Endothelial cell of umbilical vein (primary cell): ENCODE measurements at regions not wholly inside any gene's neighbourhood (a gene's known extent, or its start where the extent isn't known, plus 50 kb on each side); places are given as distances from the start of the nearest gene placed in this dataset.

Experiments
- BruUV-seq: library from RNA; stranded (reverse); fragments of 400-500 nt; replicated peaks from 2 replicates; lab custom pipeline; 2021; lab: Mats Ljungman, UMichigan
- CTCF ChIA-PET: fragments of 300-600, 350-600 bp; sonication (Branson Sonifier 250); formaldehyde crosslinking; loops from one replicate; lab custom pipeline; 2021; ENCODE audit warnings: antibody characterized with exemption, inconsistent platforms; lab: Charles Lee
- POLR2A ChIA-PET: fragments of 300-600, 350-600 bp; sonication (Branson Sonifier 250); formaldehyde crosslinking; loops from one replicate; lab custom pipeline; 2021; ENCODE audit warnings: antibody characterized with exemption, inconsistent platforms; lab: Charles Lee
- DNase-seq: peaks from one replicate; pipeline ENCODE4 v3.0.0-alpha.2; 2011; ENCODE audit warnings: low read depth, low spot score
- FAIRE-seq: peaks from 2 replicates; lab custom pipeline; 2011; peaks lifted over from hg19 to GRCh38; lab: Jason Lieb, UNC
- H2AFZ ChIP-seq: 2 replicates; pipeline ENCODE4 v1.6.0; 2012; ENCODE audit warnings: low read depth, low read length, control low read depth, inconsistent platforms
- H3K27ac ChIP-seq: 2 replicates; pipeline ENCODE4 v1.5.1; 2011; ENCODE audit warnings: low read depth, mild to moderate bottlenecking, control low read depth, low read length, moderate library complexity; ENCODE audit not compliant: insufficient read depth
- H3K27me3 ChIP-seq, 2 experiments: 2 replicates each; pipeline versions ENCODE4 v1.6.0 to v1.6.1; 2011; ENCODE audit warnings: low read length in 2 of 2, mixed read lengths in 1 of 2; ENCODE audit not compliant: control insufficient read depth in 2 of 2, insufficient read depth in 2 of 2
- H3K36me3 ChIP-seq, 2 experiments: 2 replicates in 1 of 2; 3 replicates in 1 of 2; pipeline ENCODE4 v1.5.1; 2011; ENCODE audit warnings: low read length in 2 of 2, mild to moderate bottlenecking in 1 of 2, moderate library complexity in 1 of 2; ENCODE audit not compliant: control insufficient read depth in 2 of 2, insufficient read depth in 2 of 2; ENCODE audit errors: extremely low read depth in 1 of 2
- H3K4me1 ChIP-seq: 3 replicates; pipeline ENCODE4 v1.5.1; 2011; ENCODE audit warnings: mild to moderate bottlenecking, low read length; ENCODE audit not compliant: control insufficient read depth, insufficient read depth; ENCODE audit errors: extremely low read depth
- H3K4me2 ChIP-seq: 2 replicates; pipeline ENCODE4 v1.6.1; 2011; ENCODE audit warnings: low read length, control low read depth, mixed read lengths; ENCODE audit not compliant: insufficient read depth
- H3K4me3 ChIP-seq, 3 experiments: fragments of 200-600 bp in 1 of 3; sonication (generic), shearing (Covaris generic) in 1 of 3; replicated peaks in 1 of 3; 2 replicates each; pipeline ENCODE4 v1.5.1; 2011 to 2016; ENCODE audit warnings: control low read depth in 3 of 3, low read length in 3 of 3, mild to moderate bottlenecking in 2 of 3, inconsistent platforms in 1 of 3, low read depth in 1 of 3, moderate library complexity in 1 of 3; ENCODE audit not compliant: insufficient read depth in 1 of 3
- H3K79me2 ChIP-seq: 2 replicates; pipeline ENCODE4 v1.6.0; 2012; ENCODE audit warnings: low read length, inconsistent platforms; ENCODE audit not compliant: control insufficient read depth, insufficient read depth
- H3K9ac ChIP-seq: replicated peaks from 2 replicates; pipeline ENCODE3; 2011; ENCODE audit warnings: low read length, control low read depth; ENCODE audit not compliant: insufficient read depth; ENCODE audit errors: extremely low read depth
- H3K9me1 ChIP-seq: replicated peaks from 3 replicates; pipeline ENCODE4 v1.6.0; 2011; ENCODE audit warnings: mild to moderate bottlenecking, low read length; ENCODE audit not compliant: control insufficient read depth, insufficient read depth; ENCODE audit errors: extremely low read depth
- H3K9me3 ChIP-seq: replicated peaks from 2 replicates; pipeline ENCODE4 v1.5.1; 2012; ENCODE audit warnings: low read length, inconsistent platforms; ENCODE audit not compliant: control insufficient read depth, insufficient read depth
- H4K20me1 ChIP-seq: replicated peaks from 2 replicates; pipeline ENCODE3; 2011; ENCODE audit warnings: mild to moderate bottlenecking, low read length; ENCODE audit not compliant: control insufficient read depth, insufficient read depth; ENCODE audit errors: extremely low read depth
- CTCF ChIP-seq, 2 donors: IDR thresholded peaks; 1 replicate in 1 of 2; 2 replicates in 1 of 2; pipeline ENCODE4 v1.5.1; 2011; ENCODE audit warnings: low read length in 2 of 2, mild to moderate bottlenecking in 2 of 2, moderate library complexity in 2 of 2, control low read depth in 1 of 2, inconsistent platforms in 1 of 2, low read depth in 1 of 2; ENCODE audit not compliant: insufficient read depth in 1 of 2; ENCODE audit errors: extremely low read depth in 1 of 2
- EZH2 ChIP-seq: IDR thresholded peaks from 2 replicates; pipeline ENCODE4 v1.6.1; 2012; ENCODE audit warnings: borderline replicate concordance, low read depth, mild to moderate bottlenecking, moderate library complexity, low read length, inconsistent platforms; ENCODE audit not compliant: severe bottlenecking
- FOS ChIP-seq: IDR thresholded peaks from 2 replicates; pipeline ENCODE4 v1.6.1; 2011; ENCODE audit warnings: mild to moderate bottlenecking, low read length, moderate library complexity, borderline replicate concordance; ENCODE audit not compliant: insufficient read depth
- GATA2 ChIP-seq: IDR thresholded peaks from 2 replicates; pipeline ENCODE4 v1.7.0; 2011; ENCODE audit warnings: low read depth, mild to moderate bottlenecking, moderate library complexity, mixed read lengths, low read length; ENCODE audit not compliant: insufficient read length, insufficient read depth
- JUN ChIP-seq: IDR thresholded peaks from 2 replicates; pipeline ENCODE4 v1.6.1; 2011; ENCODE audit warnings: borderline replicate concordance, low read depth; ENCODE audit not compliant: insufficient read length, insufficient read depth
- MYC ChIP-seq: IDR thresholded peaks from one replicate; pipeline ENCODE4 v1.6.1; 2011; ENCODE audit warnings: mild to moderate bottlenecking, low read depth, low read length
- POLR2A ChIP-seq: IDR thresholded peaks from 2 replicates; pipeline ENCODE4 v1.6.1; 2012; ENCODE audit warnings: low read depth, mild to moderate bottlenecking, control low read depth, low read length
- POLR2AphosphoS5 ChIP-seq: IDR thresholded peaks from 2 replicates; pipeline ENCODE4 v1.6.1; 2012; ENCODE audit warnings: low read depth, mild to moderate bottlenecking, control low read depth, low read length, moderate library complexity; ENCODE audit not compliant: insufficient read depth
- dilution Hi-C: fragments of 300-500 bp; cut with MboI; formaldehyde crosslinking; loops from one replicate; pipeline ENCODE4 v1.15.0; 2019; ENCODE audit warnings: low sequenced_read_pairs; ENCODE audit not compliant: extremely low pct_ligation_motif_present
- intact Hi-C: fragments of 100-400 bp; cut with micrococcal nuclease; formaldehyde crosslinking; loops from one replicate; pipeline ENCODE4 v1.10.0; 2022
- TF ChIP-seq, protein P1 (sequence below): IDR thresholded peaks from 2 replicates; pipeline ENCODE4 v1.6.1; 2011; ENCODE audit not compliant: insufficient read depth, insufficient read length

GRCh38 chr9:134550584-134550983 is 91.0 kb upstream of the COL5A1 start:
- no peak overlapping the region for H3K4me2 ChIP-seq
- no peaks in the 10 kb centered on the region for H3K27me3 ChIP-seq
- no peaks in the 10 kb centered on the region for H3K79me2 ChIP-seq
- H3K9me3 ChIP-seq, result no peaks in the 10 kb centered on the region
- no peak overlapping the region for H2AFZ ChIP-seq
- H3K4me1 ChIP-seq, result peaks cover 21% of the 10 kb centered on the region
- no TSS peak for BruUV-seq
- dilution Hi-C loops (no loop called here), intact Hi-C loops (no loop called here)
- ChIA-PET CTCF (no interaction called here), POLR2A (no interaction called here)
- H3K9me1 ChIP-seq, result no peaks in the 10 kb centered on the region
- no peak for FAIRE-seq
- no peaks in the 10 kb centered on the region for H4K20me1 ChIP-seq
- H3K36me3 ChIP-seq, result no peaks in the 10 kb centered on the region
- no peak overlapping the region for H3K9ac ChIP-seq
- no peak for DNase-seq
- TF ChIP-seq POLR2AphosphoS5, result no peak
- TF ChIP-seq MYC, result no peak
- no peak for TF ChIP-seq POLR2A
- no peak for TF ChIP-seq JUN
- TF ChIP-seq FOS, result no peak
- TF ChIP-seq, protein P1, sequence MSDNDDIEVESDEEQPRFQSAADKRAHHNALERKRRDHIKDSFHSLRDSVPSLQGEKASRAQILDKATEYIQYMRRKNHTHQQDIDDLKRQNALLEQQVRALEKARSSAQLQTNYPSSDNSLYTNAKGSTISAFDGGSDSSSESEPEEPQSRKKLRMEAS, result no peak
- TF ChIP-seq EZH2, result no peak
- no peak for TF ChIP-seq CTCF (IDR thresholded peaks at IDR 0.05; ENCODE audit: extremely low read depth in 1 of 2, insufficient read depth in 1 of 2, low read depth in 1 of 2, low read length in 2 of 2)
- no peak for TF ChIP-seq GATA2
- H3K27ac ChIP-seq, result no peak overlapping the region
- H3K4me3 ChIP-seq, result no peak overlapping the region
